Neural progenitor cell (in vitro differentiated cells): ENCODE measurements at regions not wholly inside any gene's neighbourhood (a gene's known extent, or its start where the extent isn't known, plus 50 kb on each side); places are given as distances from the start of the nearest gene placed in this dataset.
A peak's percentile ranks its signal among the peaks of the same experiment; 100 is the strongest.
"Not testable (repeated sequence)": the region's sequence is repeated elsewhere in the genome, so short reads cannot be mapped to it uniquely, and the experiment has no call there.

Experiments
- DNase-seq: peaks from one replicate; pipeline ENCODE4 v3.0.0-alpha.2; 2016; ENCODE audit warnings: low spot score
- H2AFZ ChIP-seq: fragments of 200-600 bp; sonication (generic); replicated peaks from 2 replicates; pipeline ENCODE4 v1.6.1; 2016; ENCODE audit warnings: antibody characterized with exemption
- H3F3A ChIP-seq: fragments of 200-600 bp; sonication (generic); 2 replicates; pipeline ENCODE4 v1.6.1; 2016; ENCODE audit warnings: antibody characterized with exemption, low read depth
- H3K27ac ChIP-seq: fragments of 200-600 bp; sonication (generic); 2 replicates; pipeline ENCODE4 v1.5.1; 2016; ENCODE audit warnings: mild to moderate bottlenecking
- H3K27me3 ChIP-seq: fragments of 200-600 bp; sonication (generic); 2 replicates; pipeline ENCODE4 v1.6.1; 2016; ENCODE audit warnings: mild to moderate bottlenecking, moderate library complexity
- H3K36me3 ChIP-seq: fragments of 200-600 bp; sonication (generic); 2 replicates; pipeline ENCODE4 v1.5.1; 2016
- H3K4me1 ChIP-seq: fragments of 200-600 bp; sonication (generic); 2 replicates; pipeline ENCODE4 v1.6.1; 2016; ENCODE audit warnings: mixed run types
- H3K4me2 ChIP-seq: fragments of 200-600 bp; sonication (generic); 2 replicates; pipeline ENCODE4 v1.6.1; 2016
- H3K4me3 ChIP-seq: fragments of 200-600 bp; sonication (generic); 2 replicates; pipeline ENCODE4 v1.5.1; 2016
- H3K79me2 ChIP-seq: fragments of 200-600 bp; sonication (generic); 2 replicates; pipeline ENCODE4 v1.6.1; 2016; ENCODE audit warnings: low read depth
- H3K9ac ChIP-seq: fragments of 200-600 bp; sonication (generic); 2 replicates; pipeline ENCODE4 v1.6.1; 2016
- H3K9me3 ChIP-seq: fragments of 200-600 bp; sonication (generic); 2 replicates; pipeline ENCODE4 v1.5.1; 2016; ENCODE audit warnings: low read depth
- H4K20me1 ChIP-seq: fragments of 200-600 bp; sonication (generic); 2 replicates; pipeline ENCODE4 v1.6.1; 2016; ENCODE audit warnings: low read depth
- H3K27ac Mint-ChIP-seq: 3 replicates; pipeline ENCODE4 v1.8.0; 2021; ENCODE audit warnings: mixed read lengths
- H3K27me3 Mint-ChIP-seq: 2 replicates; pipeline ENCODE4 v1.8.0; 2022; ENCODE audit warnings: low read depth, mild to moderate bottlenecking, inconsistent platforms, moderate library complexity, mixed read lengths; ENCODE audit not compliant: insufficient read depth
- H3K36me3 Mint-ChIP-seq: 3 replicates; pipeline ENCODE4 v1.8.0; 2021; ENCODE audit warnings: mixed read lengths
- H3K4me1 Mint-ChIP-seq: 3 replicates; pipeline ENCODE4 v1.8.0; 2021; ENCODE audit warnings: mixed read lengths
- H3K4me3 Mint-ChIP-seq: 3 replicates; pipeline ENCODE4 v1.8.0; 2021; ENCODE audit warnings: mild to moderate bottlenecking, moderate library complexity, mixed read lengths
- H3K9me3 Mint-ChIP-seq: 3 replicates; pipeline ENCODE4 v1.8.0; 2020; ENCODE audit warnings: mixed read lengths
- EZH2 ChIP-seq: fragments of 200-600 bp; sonication (generic); IDR thresholded peaks from 2 replicates; pipeline ENCODE4 v1.6.1; 2017; ENCODE audit warnings: antibody characterized with exemption, mild to moderate bottlenecking, moderate library complexity
- EZH2phosphoT487 ChIP-seq: fragments of 200-600 bp; sonication (generic); IDR thresholded peaks from 2 replicates; pipeline ENCODE4 v1.6.1; 2017; ENCODE audit warnings: antibody characterized with exemption
- TF ChIP-seq, protein P1 (sequence below): fragments of 200-600 bp; sonication (generic); IDR thresholded peaks from 2 replicates; pipeline ENCODE4 v1.5.1; 2017; ENCODE audit warnings: antibody characterized with exemption, mild to moderate bottlenecking

DNA sequence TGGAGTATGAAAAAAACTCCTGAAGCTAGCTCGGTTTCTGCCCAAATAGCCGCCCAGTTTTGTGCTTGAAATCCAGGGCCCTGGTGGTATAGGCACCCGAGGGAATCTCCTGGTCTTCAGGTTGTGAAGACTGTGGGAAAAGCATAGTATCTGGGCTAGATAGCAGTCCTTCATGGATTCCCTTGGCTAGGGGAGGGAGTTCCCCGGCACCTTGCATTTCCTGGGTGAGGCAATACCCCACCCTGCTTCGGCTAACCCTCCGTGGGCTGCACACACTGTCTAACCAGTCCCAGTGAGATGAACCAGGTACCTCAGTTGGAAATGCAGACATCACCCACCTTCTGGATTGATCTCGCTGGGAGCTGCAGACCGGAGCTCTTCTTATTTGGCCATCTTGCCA is 184.5 kb upstream of the SLC35B3 start:
- H4K20me1 ChIP-seq, result no peaks in the 10 kb centered on the region
- DNase-seq, result no peak
- no peak overlapping the region for H3K4me2 ChIP-seq
- H3K4me3 ChIP-seq, result no peak overlapping the region
- H3K4me1 ChIP-seq, result no peaks in the 10 kb centered on the region
- H3F3A ChIP-seq, result no peaks in the 10 kb centered on the region
- no peaks in the 10 kb centered on the region for H3K9me3 ChIP-seq
- TF ChIP-seq EZH2phosphoT487 (no peak), EZH2 (no peak)
- TF ChIP-seq, protein P1, sequence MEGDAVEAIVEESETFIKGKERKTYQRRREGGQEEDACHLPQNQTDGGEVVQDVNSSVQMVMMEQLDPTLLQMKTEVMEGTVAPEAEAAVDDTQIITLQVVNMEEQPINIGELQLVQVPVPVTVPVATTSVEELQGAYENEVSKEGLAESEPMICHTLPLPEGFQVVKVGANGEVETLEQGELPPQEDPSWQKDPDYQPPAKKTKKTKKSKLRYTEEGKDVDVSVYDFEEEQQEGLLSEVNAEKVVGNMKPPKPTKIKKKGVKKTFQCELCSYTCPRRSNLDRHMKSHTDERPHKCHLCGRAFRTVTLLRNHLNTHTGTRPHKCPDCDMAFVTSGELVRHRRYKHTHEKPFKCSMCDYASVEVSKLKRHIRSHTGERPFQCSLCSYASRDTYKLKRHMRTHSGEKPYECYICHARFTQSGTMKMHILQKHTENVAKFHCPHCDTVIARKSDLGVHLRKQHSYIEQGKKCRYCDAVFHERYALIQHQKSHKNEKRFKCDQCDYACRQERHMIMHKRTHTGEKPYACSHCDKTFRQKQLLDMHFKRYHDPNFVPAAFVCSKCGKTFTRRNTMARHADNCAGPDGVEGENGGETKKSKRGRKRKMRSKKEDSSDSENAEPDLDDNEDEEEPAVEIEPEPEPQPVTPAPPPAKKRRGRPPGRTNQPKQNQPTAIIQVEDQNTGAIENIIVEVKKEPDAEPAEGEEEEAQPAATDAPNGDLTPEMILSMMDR, result no peak
- H3K27ac ChIP-seq, result no peak overlapping the region
- H3K9me3 Mint-ChIP-seq, result peaks cover 5% of the 10 kb centered on the region
- H3K27me3 ChIP-seq, result no peaks in the 10 kb centered on the region
- no peaks in the 10 kb centered on the region for H3K36me3 Mint-ChIP-seq
- no peaks in the 10 kb centered on the region for H3K79me2 ChIP-seq
- H3K36me3 ChIP-seq, result no peaks in the 10 kb centered on the region
- no peak overlapping the region for H3K9ac ChIP-seq
- no peak overlapping the region for H3K4me3 Mint-ChIP-seq
- peaks cover 4% of the 10 kb centered on the region for H3K4me1 Mint-ChIP-seq
- H3K27ac Mint-ChIP-seq, result no peak overlapping the region
- no peaks in the 10 kb centered on the region for H3K27me3 Mint-ChIP-seq
- H2AFZ ChIP-seq, result peak overlapping the region; percentile 72

DNA sequence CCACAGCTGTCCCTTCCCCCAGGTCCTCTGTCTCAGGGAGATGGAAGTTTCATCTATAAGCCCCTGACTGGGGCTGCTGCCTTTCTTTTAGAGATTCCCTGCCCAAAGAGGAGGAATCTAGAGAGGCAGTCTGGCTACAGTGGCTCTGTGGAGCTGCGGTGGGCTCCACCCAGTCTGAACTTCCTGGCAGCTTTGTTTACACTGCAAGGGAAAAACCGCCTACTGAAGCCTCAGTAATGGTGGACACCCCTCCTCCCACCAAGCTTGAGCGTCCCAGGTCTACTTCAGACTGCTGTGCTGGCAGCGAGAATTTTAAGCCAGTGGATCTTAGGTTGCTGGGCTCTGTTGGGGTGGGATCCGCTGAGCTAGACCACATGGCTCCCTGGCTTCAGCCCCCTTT is 184.1 kb upstream of the SLC35B3 start:
- H3K79me2 ChIP-seq, H3K4me1 Mint-ChIP-seq, H3F3A ChIP-seq, H3K27ac ChIP-seq, H3K9me3 ChIP-seq, H3K4me3 ChIP-seq, H3K36me3 Mint-ChIP-seq, H3K27ac Mint-ChIP-seq, H3K9me3 Mint-ChIP-seq, H3K4me2 ChIP-seq, H3K4me1 ChIP-seq, H3K27me3 ChIP-seq, H3K9ac ChIP-seq, H3K36me3 ChIP-seq, H3K27me3 Mint-ChIP-seq, H3K4me3 Mint-ChIP-seq, H4K20me1 ChIP-seq, DNase-seq: not testable (repeated sequence)
- H2AFZ ChIP-seq, result peak overlapping the region; percentile 72

DNA sequence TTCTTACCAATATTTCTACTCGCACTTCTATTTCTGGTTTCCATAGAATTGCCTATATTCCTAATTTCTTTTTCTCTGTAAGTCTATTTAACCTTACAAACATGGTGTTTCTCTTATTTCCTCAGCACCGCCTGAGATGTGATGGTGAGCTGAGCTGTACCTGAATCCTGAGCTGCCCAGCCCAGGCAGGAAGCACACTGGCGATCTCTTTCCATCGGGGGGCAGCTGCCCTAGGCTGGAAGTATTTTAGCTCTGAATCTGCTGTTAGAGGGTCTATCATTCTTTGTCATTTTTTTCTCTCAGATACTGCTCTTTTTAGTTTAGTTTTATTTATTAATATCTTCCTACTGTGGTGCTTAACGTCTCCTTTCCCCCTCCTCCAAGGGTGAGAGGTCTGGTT is 173.4 kb upstream of the SLC35B3 start:
- Histone ChIP-seq H3K9ac (no peak overlapping the region), H3K4me3 (no peak overlapping the region), H2AFZ (peak overlapping the region; percentile 63), H3K4me1 (no peaks in the 10 kb centered on the region), H3K4me2 (no peak overlapping the region), H3K27me3 (no peaks in the 10 kb centered on the region), H3K79me2 (no peaks in the 10 kb centered on the region), H3K36me3 (no peaks in the 10 kb centered on the region), H3F3A (no peaks in the 10 kb centered on the region), H3K27ac (no peak overlapping the region), H3K9me3 (no peaks in the 10 kb centered on the region), H4K20me1 (no peaks in the 10 kb centered on the region)
- no peaks in the 10 kb centered on the region for H3K9me3 Mint-ChIP-seq
- no peak overlapping the region for H3K4me3 Mint-ChIP-seq
- H3K27me3 Mint-ChIP-seq, result no peaks in the 10 kb centered on the region
- TF ChIP-seq EZH2phosphoT487, result no peak
- TF ChIP-seq, protein P1, result peak; percentile 39
- peak; percentile 12 for DNase-seq
- peaks cover 4% of the 10 kb centered on the region for H3K4me1 Mint-ChIP-seq
- H3K36me3 Mint-ChIP-seq, result peaks cover 2% of the 10 kb centered on the region
- no peak overlapping the region for H3K27ac Mint-ChIP-seq

DNA sequence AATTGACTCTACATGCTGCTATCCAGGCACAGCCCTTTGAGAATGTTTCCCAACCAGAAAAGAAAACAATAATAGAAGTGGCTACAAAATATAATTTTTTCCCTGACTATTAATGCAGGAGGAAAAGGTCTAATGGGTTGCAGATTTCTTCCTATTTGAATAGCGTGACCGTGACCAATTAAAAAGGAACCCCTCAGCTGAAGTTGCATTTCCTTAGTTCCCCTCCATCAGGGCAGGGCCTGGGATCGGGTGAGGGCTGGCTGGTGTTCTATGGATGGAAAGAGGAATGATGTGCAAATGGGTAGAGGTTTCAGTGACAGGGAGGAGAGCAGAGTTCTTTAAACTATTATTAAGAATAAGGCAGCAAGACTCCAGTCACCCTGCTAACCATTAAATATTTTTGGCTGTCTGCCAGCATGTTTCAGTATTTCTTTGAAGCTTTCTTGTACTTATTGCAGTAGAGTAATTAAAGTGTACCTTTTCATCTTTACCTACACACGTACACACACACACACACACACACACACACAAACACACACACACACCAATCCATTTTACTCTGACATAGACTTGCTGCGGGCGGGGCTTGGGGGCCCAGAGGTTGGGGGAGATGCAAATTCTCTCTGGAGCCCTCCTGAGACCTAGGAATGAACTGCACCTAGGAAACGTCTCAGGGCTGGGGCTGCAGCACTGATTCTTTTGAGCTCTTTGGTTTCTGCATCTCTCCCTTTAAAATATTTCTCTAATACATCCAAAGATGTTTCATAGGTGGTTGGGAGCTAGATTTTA is 154.8 kb upstream of the SLC35B3 start:
- no peak overlapping the region for H3K9ac ChIP-seq
- H3K36me3 ChIP-seq, result no peaks in the 10 kb centered on the region
- no peaks in the 10 kb centered on the region for H3F3A ChIP-seq
- H3K4me2 ChIP-seq, result no peak overlapping the region
- no peaks in the 10 kb centered on the region for H3K4me1 ChIP-seq
- Mint-ChIP-seq H3K27ac (no peak overlapping the region), H3K9me3 (peaks cover 15% of the 10 kb centered on the region), H3K27me3 (peaks cover 2% of the 10 kb centered on the region), H3K4me1 (peaks cover 8% of the 10 kb centered on the region), H3K36me3 (no peaks in the 10 kb centered on the region), H3K4me3 (no peak overlapping the region)
- H2AFZ ChIP-seq, result peak overlapping the region; percentile 82
- no peak overlapping the region for H3K4me3 ChIP-seq
- H4K20me1 ChIP-seq, result no peaks in the 10 kb centered on the region
- H3K9me3 ChIP-seq, result no peaks in the 10 kb centered on the region
- no peaks in the 10 kb centered on the region for H3K79me2 ChIP-seq
- TF ChIP-seq, protein P1, result peak; percentile 44
- no peak for TF ChIP-seq EZH2phosphoT487
- H3K27me3 ChIP-seq, result no peaks in the 10 kb centered on the region
- DNase-seq, result peak; percentile 41
- no peak overlapping the region for H3K27ac ChIP-seq
